H9 (cell line): ENCODE measurements at regions not wholly inside any gene's neighbourhood (a gene's known extent, or its start where the extent isn't known, plus 50 kb on each side); places are given as distances from the start of the nearest gene placed in this dataset.

Experiments used
- DNase-seq: peaks from one replicate; pipeline ENCODE4 v3.0.0-alpha.2; 2017
- H2AFZ ChIP-seq: one replicate; pipeline ENCODE4 v1.6.1; 2013; ENCODE audit warnings: mild to moderate bottlenecking, low read length, control low read depth, moderate library complexity
- H2AK5ac ChIP-seq: 2 replicates; pipeline ENCODE4 v1.6.1; 2013; ENCODE audit warnings: low read length, control low read depth, mixed read lengths; ENCODE audit not compliant: insufficient read length
- H2BK120ac ChIP-seq: one replicate; pipeline ENCODE4 v1.6.1; 2013; ENCODE audit warnings: low read depth, mild to moderate bottlenecking, low read length, control low read depth, inconsistent platforms; ENCODE audit not compliant: poor library complexity, severe bottlenecking
- H2BK12ac ChIP-seq: 2 replicates; pipeline ENCODE4 v1.6.1; 2013; ENCODE audit warnings: low read length, control low read depth, mixed read lengths, low read depth; ENCODE audit not compliant: insufficient read length
- H2BK15ac ChIP-seq: 2 replicates; pipeline ENCODE4 v1.6.1; 2013; ENCODE audit warnings: low read depth, low read length, control low read depth
- H2BK20ac ChIP-seq: one replicate; pipeline ENCODE4 v1.6.1; 2013; ENCODE audit warnings: low read depth, mild to moderate bottlenecking, low read length, control low read depth, inconsistent platforms; ENCODE audit not compliant: poor library complexity, severe bottlenecking
- H2BK5ac ChIP-seq: 2 replicates; pipeline ENCODE4 v1.6.1; 2013; ENCODE audit warnings: low read length, control low read depth, mixed read lengths; ENCODE audit not compliant: insufficient read length
- H3K14ac ChIP-seq: 2 replicates; pipeline ENCODE4 v1.6.1; 2013; ENCODE audit warnings: low read length, control low read depth; ENCODE audit not compliant: insufficient read depth
- H3K18ac ChIP-seq: 2 replicates; pipeline ENCODE4 v1.6.1; 2013; ENCODE audit warnings: low read depth, mild to moderate bottlenecking, mixed read lengths, low read length, control low read depth; ENCODE audit not compliant: insufficient read length
- H3K23ac ChIP-seq: 2 replicates; pipeline ENCODE4 v1.6.1; 2013; ENCODE audit warnings: low read length, control low read depth, mixed read lengths, low read depth; ENCODE audit not compliant: insufficient read length
- H3K23me2 ChIP-seq: 2 replicates; pipeline ENCODE4 v1.6.1; 2013; ENCODE audit warnings: low read depth, mild to moderate bottlenecking, mixed read lengths, low read length, control low read depth; ENCODE audit not compliant: insufficient read length, poor library complexity, severe bottlenecking
- H3K27ac ChIP-seq: 2 replicates; pipeline ENCODE4 v1.5.1; 2013; ENCODE audit warnings: low read length, control low read depth, mixed read lengths, low read depth; ENCODE audit not compliant: insufficient read length
- H3K27me3 ChIP-seq: 2 replicates; pipeline ENCODE4 v1.6.1; 2013; ENCODE audit warnings: low read length, control low read depth, inconsistent platforms; ENCODE audit not compliant: insufficient read depth
- H3K4ac ChIP-seq: 2 replicates; pipeline ENCODE4 v1.6.1; 2013; ENCODE audit warnings: low read depth, mild to moderate bottlenecking, control low read depth, inconsistent platforms, low read length, moderate library complexity
- H3K4me1 ChIP-seq: 2 replicates; pipeline ENCODE4 v1.6.1; 2013; ENCODE audit warnings: low read length, control low read depth, inconsistent platforms; ENCODE audit not compliant: insufficient read depth
- H3K4me2 ChIP-seq: 2 replicates; pipeline ENCODE4 v1.6.1; 2013; ENCODE audit warnings: low read length, control low read depth, mixed read lengths; ENCODE audit not compliant: insufficient read length, insufficient read depth
- H3K56ac ChIP-seq: 2 replicates; pipeline ENCODE4 v1.6.1; 2013; ENCODE audit warnings: low read depth, mild to moderate bottlenecking, mixed read lengths, low read length, control low read depth; ENCODE audit not compliant: insufficient read length
- H3K79me1 ChIP-seq: 2 replicates; pipeline ENCODE4 v1.6.1; 2013; ENCODE audit warnings: low read depth, mild to moderate bottlenecking, moderate library complexity, low read length, control low read depth, inconsistent platforms; ENCODE audit not compliant: insufficient read depth, poor library complexity, severe bottlenecking
- H3K79me2 ChIP-seq: 2 replicates; pipeline ENCODE4 v1.6.1; 2013; ENCODE audit warnings: low read length, control low read depth, inconsistent platforms; ENCODE audit not compliant: insufficient read depth
- H3K9ac ChIP-seq: 2 replicates; pipeline ENCODE4 v1.6.1; 2013; ENCODE audit warnings: low read length, control low read depth, mixed read lengths; ENCODE audit not compliant: insufficient read length; ENCODE audit errors: extremely low read depth
- H3K9me3 ChIP-seq: one replicate; pipeline ENCODE4 v1.6.1; 2013; ENCODE audit warnings: low read depth, low read length, inconsistent platforms; ENCODE audit not compliant: control insufficient read depth
- H3T11ph ChIP-seq: one replicate; pipeline ENCODE4 v1.6.1; 2013; ENCODE audit warnings: mild to moderate bottlenecking, low read length, control low read depth, inconsistent platforms
- H4K20me1 ChIP-seq: one replicate; pipeline ENCODE4 v1.6.1; 2013; ENCODE audit not compliant: control insufficient read depth, insufficient read length, insufficient read depth
- H4K5ac ChIP-seq: 2 replicates; pipeline ENCODE4 v1.6.1; 2013; ENCODE audit warnings: low read depth, mild to moderate bottlenecking, mixed read lengths, low read length, control low read depth; ENCODE audit not compliant: insufficient read length
- H4K8ac ChIP-seq: replicated peaks from 2 replicates; pipeline ENCODE4 v1.6.1; 2013; ENCODE audit warnings: low read length, control low read depth, mixed read lengths, low read depth; ENCODE audit not compliant: insufficient read length
- H4K91ac ChIP-seq: 2 replicates; pipeline ENCODE4 v1.6.1; 2013; ENCODE audit warnings: low read depth, mild to moderate bottlenecking, moderate library complexity, mixed read lengths, low read length, control low read depth; ENCODE audit not compliant: insufficient read length
- H3K27ac Mint-ChIP-seq, 3 experiments: 2 replicates in 2 of 3; 3 replicates in 1 of 3; pipeline ENCODE4 v1.8.0; 2020 to 2021; ENCODE audit warnings: mixed read lengths in 3 of 3, mild to moderate bottlenecking in 1 of 3, moderate library complexity in 1 of 3
- H3K27me3 Mint-ChIP-seq: 2 replicates; pipeline ENCODE4 v1.8.0; 2021; ENCODE audit warnings: low read depth, mild to moderate bottlenecking, moderate library complexity, mixed read lengths
- H3K36me3 Mint-ChIP-seq, 3 experiments: 2 replicates in 2 of 3; 3 replicates in 1 of 3; pipeline ENCODE4 v1.8.0; 2020 to 2021; ENCODE audit warnings: low read depth in 3 of 3, mixed read lengths in 3 of 3; ENCODE audit not compliant: insufficient read depth in 1 of 3
- H3K4me1 Mint-ChIP-seq, 2 experiments: 2 replicates each; pipeline ENCODE4 v1.8.0; 2020; ENCODE audit warnings: mixed read lengths in 2 of 2
- H3K4me3 Mint-ChIP-seq, 2 experiments: 2 replicates in 1 of 2; 3 replicates in 1 of 2; pipeline ENCODE4 v1.8.0; 2020 to 2021; ENCODE audit warnings: mild to moderate bottlenecking in 2 of 2, mixed read lengths in 2 of 2, moderate library complexity in 1 of 2
- H3K9me3 Mint-ChIP-seq, 2 experiments: 2 replicates in 1 of 2; 3 replicates in 1 of 2; pipeline ENCODE4 v1.8.0; 2020; ENCODE audit warnings: mild to moderate bottlenecking in 2 of 2, mixed read lengths in 2 of 2, moderate library complexity in 1 of 2
- WGBS: extraction: QIAGEN DNeasy Blood & Tissue Kit; methylation state at CpG from one replicate; pipeline ENCODE4 v1.1.7; 2013; ENCODE audit warnings: missing lambda C conversion rate, low lambda C conversion rate, mixed read lengths; ENCODE audit not compliant: insufficient read length; ENCODE audit errors: extremely low coverage; 5-methylcytosine and 5-hydroxymethylcytosine counted together
- TF ChIP-seq, protein P1 (sequence below): fragments of 200-600 bp; sonication (generic); conservative IDR thresholded peaks from 3 replicates; pipeline ENCODE4 v1.8.0; 2021; ENCODE audit warnings: antibody characterized with exemption, mild to moderate bottlenecking

DNA sequence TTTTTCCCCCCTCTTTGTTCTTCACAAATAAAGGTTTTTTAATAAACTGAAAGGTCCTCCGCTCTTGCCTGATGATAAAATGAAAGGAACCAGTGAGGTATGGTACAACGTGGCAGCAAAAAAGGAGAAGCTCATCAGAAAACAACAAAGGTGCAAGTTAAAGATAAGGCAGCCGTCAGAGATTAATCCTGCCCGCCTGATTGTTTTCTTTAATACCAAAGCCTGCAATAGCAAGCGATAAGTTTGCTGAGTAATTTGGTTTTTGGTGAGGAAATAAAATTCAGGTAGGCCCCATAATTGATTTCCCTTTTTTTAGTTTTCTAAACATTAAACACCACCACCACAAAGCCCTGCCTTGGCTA lies 177.9 kb downstream of the MBOAT1 start:
- Histone ChIP-seq H3K14ac (no peak overlapping the region), H2AFZ (no peak overlapping the region), H3K4ac (no peak overlapping the region), H3K4me1 (peaks cover 3% of the 10 kb centered on the region; the same call in 1 of the 2 replicates), H3K79me1 (no peaks in the 10 kb centered on the region), H2BK15ac (no peak overlapping the region), H4K8ac (no peak overlapping the region), H4K5ac (no peak overlapping the region), H2BK20ac (no peak overlapping the region), H3K79me2 (no peaks in the 10 kb centered on the region), H3K9ac (no peak overlapping the region), H3K23me2 (no peaks in the 10 kb centered on the region), H2BK12ac (no peak overlapping the region), H3K9me3 (no peaks in the 10 kb centered on the region), H3K4me2 (no peak overlapping the region), H3K18ac (no peak overlapping the region), H4K20me1 (no peaks in the 10 kb centered on the region), H4K91ac (no peak overlapping the region), H3K56ac (no peak overlapping the region), H3K27me3 (no peaks in the 10 kb centered on the region), H3T11ph (no peak overlapping the region), H3K23ac (no peak overlapping the region), H2BK5ac (no peak overlapping the region), H2BK120ac (no peak overlapping the region), H2AK5ac (no peak overlapping the region), H3K27ac (no peak overlapping the region)
- peaks cover 20% of the 10 kb centered on the region in 2 experiments for H3K4me1 Mint-ChIP-seq
- TF ChIP-seq, protein P1, sequence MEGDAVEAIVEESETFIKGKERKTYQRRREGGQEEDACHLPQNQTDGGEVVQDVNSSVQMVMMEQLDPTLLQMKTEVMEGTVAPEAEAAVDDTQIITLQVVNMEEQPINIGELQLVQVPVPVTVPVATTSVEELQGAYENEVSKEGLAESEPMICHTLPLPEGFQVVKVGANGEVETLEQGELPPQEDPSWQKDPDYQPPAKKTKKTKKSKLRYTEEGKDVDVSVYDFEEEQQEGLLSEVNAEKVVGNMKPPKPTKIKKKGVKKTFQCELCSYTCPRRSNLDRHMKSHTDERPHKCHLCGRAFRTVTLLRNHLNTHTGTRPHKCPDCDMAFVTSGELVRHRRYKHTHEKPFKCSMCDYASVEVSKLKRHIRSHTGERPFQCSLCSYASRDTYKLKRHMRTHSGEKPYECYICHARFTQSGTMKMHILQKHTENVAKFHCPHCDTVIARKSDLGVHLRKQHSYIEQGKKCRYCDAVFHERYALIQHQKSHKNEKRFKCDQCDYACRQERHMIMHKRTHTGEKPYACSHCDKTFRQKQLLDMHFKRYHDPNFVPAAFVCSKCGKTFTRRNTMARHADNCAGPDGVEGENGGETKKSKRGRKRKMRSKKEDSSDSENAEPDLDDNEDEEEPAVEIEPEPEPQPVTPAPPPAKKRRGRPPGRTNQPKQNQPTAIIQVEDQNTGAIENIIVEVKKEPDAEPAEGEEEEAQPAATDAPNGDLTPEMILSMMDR, result no peak
- H3K4me3 Mint-ChIP-seq, result no peak overlapping the region
- no CpG with 5 or more reads among the region's 5 CpGs for WGBS
- no peaks in the 10 kb centered on the region for H3K27me3 Mint-ChIP-seq
- DNase-seq, result no peak
- peak overlapping the region in 1 of 3 experiments; percentile 10; a peak in 3 of 7 replicates for H3K27ac Mint-ChIP-seq
- H3K9me3 Mint-ChIP-seq, result peaks cover 0 to 12% of the 10 kb centered on the region in 2 experiments; a peak in 3 of 5 replicates
- H3K36me3 Mint-ChIP-seq, result peaks cover 0 to 14% (median 4%) of the 10 kb centered on the region in 3 experiments; a peak in 2 of 7 replicates
